ENCODE measurements at regions not wholly inside any gene's neighbourhood (a gene's known extent, or its start where the extent isn't known, plus 50 kb on each side); places are given as distances from the start of the nearest gene placed in this dataset.

DNA sequence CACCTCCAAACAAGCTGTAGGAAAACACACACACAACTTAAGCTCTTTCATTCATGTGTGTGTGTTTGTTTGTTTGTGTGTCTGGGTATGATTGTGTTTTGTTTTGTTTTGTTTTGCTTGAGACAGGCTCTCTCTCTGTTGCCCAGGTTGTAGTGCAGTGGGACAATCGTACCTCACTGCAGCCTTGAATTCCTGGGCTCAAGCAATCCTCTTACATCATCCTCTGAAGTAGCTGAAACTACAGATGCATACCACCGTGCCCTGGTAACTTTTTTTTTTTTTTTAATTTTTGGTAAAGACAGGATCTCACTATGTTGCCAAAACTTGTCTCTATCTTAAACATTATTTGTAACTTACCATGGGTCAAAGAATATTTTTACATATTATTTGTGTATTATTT, 431.7 kb downstream of the SLITRK1 start:
- no peak for TF ChIP-seq CTCF (IDR thresholded peaks at IDR 0.05)
- TF ChIP-seq POLR2A (IDR thresholded peaks at IDR 0.05): no peak
- TF ChIP-seq EP300 (IDR thresholded peaks at IDR 0.05): no peak
- TF ChIP-seq POLR2AphosphoS5 (IDR thresholded peaks at IDR 0.05): no peak

All from gastroesophageal sphincter (tissue), 3 donors.